Neural cell (in vitro differentiated cells): ENCODE measurements at regions not wholly inside any gene's neighbourhood (a gene's known extent, or its start where the extent isn't known, plus 50 kb on each side); places are given as distances from the start of the nearest gene placed in this dataset.

Experiments
- H2AFZ ChIP-seq: fragments of 200-600, 300-800 bp; sonication (generic), shearing (Covaris generic); 2 replicates; pipeline ENCODE4 v1.6.0; 2014; ENCODE audit warnings: low read depth, mild to moderate bottlenecking, antibody characterized with exemption, low read length, moderate library complexity
- H3F3A ChIP-seq: fragments of 200-600 bp; shearing (Covaris generic); 2 replicates; pipeline ENCODE4 v1.6.1; 2016; ENCODE audit warnings: mild to moderate bottlenecking, moderate library complexity, mixed read lengths, antibody characterized with exemption, low read length; ENCODE audit not compliant: insufficient read depth, poor library complexity, severe bottlenecking
- H3K27ac ChIP-seq: fragments of 200-600, 300-800 bp; sonication (generic), shearing (Covaris generic); 2 replicates; pipeline ENCODE4 v1.5.1; 2014; ENCODE audit warnings: mild to moderate bottlenecking, low read length, moderate library complexity
- H3K27me3 ChIP-seq: fragments of 300-800, 200-600 bp; sonication (generic), shearing (Covaris generic); 2 replicates; pipeline ENCODE4 v1.6.0; 2014; ENCODE audit warnings: mild to moderate bottlenecking, low read depth, low read length, moderate library complexity; ENCODE audit not compliant: insufficient read depth
- H3K36me3 ChIP-seq: fragments of 300-800, 200-600 bp; sonication (generic), shearing (Covaris generic); 2 replicates; pipeline ENCODE4 v1.5.1; 2014; ENCODE audit warnings: mild to moderate bottlenecking, antibody characterized with exemption, low read length, moderate library complexity; ENCODE audit not compliant: insufficient read depth
- H3K4me2 ChIP-seq: fragments of 300-800, 200-600 bp; sonication (generic), shearing (Covaris generic); 2 replicates; pipeline ENCODE4 v1.6.0; 2014; ENCODE audit warnings: mild to moderate bottlenecking, low read length
- H3K4me3 ChIP-seq: fragments of 300-800, 200-600 bp; sonication (generic), shearing (Covaris generic); 2 replicates; pipeline ENCODE4 v1.5.1; 2014; ENCODE audit warnings: mild to moderate bottlenecking, low read length, moderate library complexity
- H3K79me2 ChIP-seq: fragments of 200-600 bp; shearing (Covaris generic); replicated peaks from 2 replicates; pipeline ENCODE4 v1.6.0; 2014; ENCODE audit warnings: mild to moderate bottlenecking, low read length, moderate library complexity; ENCODE audit not compliant: insufficient read depth
- H3K9ac ChIP-seq: fragments of 300-800, 200-600 bp; sonication (generic), shearing (Covaris generic); 2 replicates; pipeline ENCODE4 v1.6.1; 2016; ENCODE audit warnings: mild to moderate bottlenecking, low read length, mixed read lengths
- H3K9me2 ChIP-seq: fragments of 200-600 bp; shearing (Covaris generic); 2 replicates; pipeline ENCODE4 v1.6.1; 2016; ENCODE audit warnings: mild to moderate bottlenecking, low read length, mixed read lengths; ENCODE audit not compliant: insufficient read depth
- H3K9me3 ChIP-seq: fragments of 200-600, 300-800 bp; sonication (generic), shearing (Covaris generic); 2 replicates; pipeline ENCODE4 v1.6.1; 2016; ENCODE audit warnings: mild to moderate bottlenecking, mixed run types, low read length, moderate library complexity, mixed read lengths
- H4K20me1 ChIP-seq: fragments of 200-600 bp; shearing (Covaris generic); 2 replicates; pipeline ENCODE4 v1.6.1; 2016; ENCODE audit warnings: mild to moderate bottlenecking, mixed run types; ENCODE audit not compliant: insufficient read depth
- EZH2 ChIP-seq: fragments of 200-600, 300-800 bp; shearing (Covaris generic), sonication (generic); IDR thresholded peaks from 2 replicates; pipeline ENCODE4 v1.6.1; 2014; ENCODE audit warnings: antibody characterized with exemption, low read length, borderline replicate concordance, mild to moderate bottlenecking; ENCODE audit not compliant: insufficient read depth, poor library complexity, severe bottlenecking
- MXI1 ChIP-seq: fragments of 450-650 bp; conservative IDR thresholded peaks from 2 replicates; pipeline ENCODE4 v1.6.1; 2014; ENCODE audit warnings: antibody characterized with exemption, mild to moderate bottlenecking; ENCODE audit not compliant: poor library complexity, severe bottlenecking
- POLR2AphosphoS5 ChIP-seq: IDR thresholded peaks from 2 replicates; pipeline ENCODE4 v1.6.1; 2012
- RAD21 ChIP-seq: fragments of 450-650 bp; conservative IDR thresholded peaks from 2 replicates; pipeline ENCODE4 v1.6.1; 2014; ENCODE audit warnings: antibody characterized with exemption, mild to moderate bottlenecking, moderate library complexity
- SMC3 ChIP-seq: fragments of 450-650 bp; conservative IDR thresholded peaks from 2 replicates; pipeline ENCODE4 v1.6.1; 2014; ENCODE audit warnings: antibody characterized with exemption, mild to moderate bottlenecking, moderate library complexity; ENCODE audit not compliant: poor library complexity
- TAF1 ChIP-seq: IDR thresholded peaks from 2 replicates; pipeline ENCODE4 v1.6.1; 2012; ENCODE audit warnings: low read depth
- TF ChIP-seq, protein P1 (sequence below): fragments of 450-650 bp; IDR thresholded peaks from 2 replicates; pipeline ENCODE4 v1.5.1; 2014; ENCODE audit warnings: antibody characterized with exemption, mild to moderate bottlenecking, moderate library complexity; ENCODE audit not compliant: poor library complexity, severe bottlenecking
- TF ChIP-seq, protein P2 (sequence below): IDR thresholded peaks from 2 replicates; pipeline ENCODE4 v1.6.1; 2012; ENCODE audit warnings: borderline replicate concordance

DNA sequence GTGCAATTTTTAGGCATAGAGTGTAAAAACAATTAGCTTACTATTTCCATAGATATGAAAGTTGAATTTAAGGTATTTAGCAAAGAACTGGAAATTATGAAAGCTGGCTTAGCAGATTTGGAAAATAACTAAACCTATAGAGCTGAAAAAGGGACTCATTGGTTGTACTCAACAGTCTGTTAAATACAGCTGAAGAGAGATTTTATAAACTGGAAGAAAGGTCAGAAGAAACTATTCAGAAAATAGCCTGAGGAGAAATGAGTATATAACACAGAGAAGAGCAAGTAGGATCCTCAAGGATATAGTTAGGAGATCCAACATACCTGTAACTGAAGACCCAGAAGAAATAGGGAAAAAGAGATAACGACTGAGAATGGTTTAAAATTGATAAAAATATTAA, 97.6 kb upstream of the SLIT3 start:
- TF ChIP-seq RAD21 (no peak), POLR2AphosphoS5 (no peak), EZH2 (no peak)
- Histone ChIP-seq H3F3A (no peaks in the 10 kb centered on the region), H3K79me2 (no peaks in the 10 kb centered on the region)

DNA sequence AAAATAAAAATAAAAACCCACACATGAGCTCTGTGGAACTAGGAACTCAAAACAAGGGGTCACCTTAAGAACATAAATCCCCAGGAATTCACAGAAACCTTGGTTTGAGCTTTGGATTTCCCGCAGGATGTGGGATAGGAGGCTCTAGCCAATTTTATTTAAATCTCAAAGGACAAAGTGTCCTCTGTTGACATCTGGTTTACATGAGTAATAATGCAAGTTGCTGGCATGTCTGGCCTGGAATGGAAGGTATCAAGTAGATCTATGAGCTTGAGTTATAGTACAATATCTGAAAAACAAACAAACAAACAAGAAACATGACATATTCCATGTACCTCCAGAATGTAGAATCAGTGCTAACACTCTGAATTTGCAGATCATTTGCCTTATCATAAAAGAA, 94.2 kb upstream of the SLIT3 start:
- H3K4me2 ChIP-seq = no peak overlapping the region
- H3K27me3 ChIP-seq = no peaks in the 10 kb centered on the region
- H3K4me3 ChIP-seq = no peak overlapping the region
- no peaks in the 10 kb centered on the region for H3K9me2 ChIP-seq
- no peaks in the 10 kb centered on the region for H3F3A ChIP-seq
- no peak overlapping the region for H3K9ac ChIP-seq
- no peak overlapping the region for H2AFZ ChIP-seq
- H3K36me3 ChIP-seq = no peaks in the 10 kb centered on the region
- no peak for TF ChIP-seq MXI1
- TF ChIP-seq, protein P1, sequence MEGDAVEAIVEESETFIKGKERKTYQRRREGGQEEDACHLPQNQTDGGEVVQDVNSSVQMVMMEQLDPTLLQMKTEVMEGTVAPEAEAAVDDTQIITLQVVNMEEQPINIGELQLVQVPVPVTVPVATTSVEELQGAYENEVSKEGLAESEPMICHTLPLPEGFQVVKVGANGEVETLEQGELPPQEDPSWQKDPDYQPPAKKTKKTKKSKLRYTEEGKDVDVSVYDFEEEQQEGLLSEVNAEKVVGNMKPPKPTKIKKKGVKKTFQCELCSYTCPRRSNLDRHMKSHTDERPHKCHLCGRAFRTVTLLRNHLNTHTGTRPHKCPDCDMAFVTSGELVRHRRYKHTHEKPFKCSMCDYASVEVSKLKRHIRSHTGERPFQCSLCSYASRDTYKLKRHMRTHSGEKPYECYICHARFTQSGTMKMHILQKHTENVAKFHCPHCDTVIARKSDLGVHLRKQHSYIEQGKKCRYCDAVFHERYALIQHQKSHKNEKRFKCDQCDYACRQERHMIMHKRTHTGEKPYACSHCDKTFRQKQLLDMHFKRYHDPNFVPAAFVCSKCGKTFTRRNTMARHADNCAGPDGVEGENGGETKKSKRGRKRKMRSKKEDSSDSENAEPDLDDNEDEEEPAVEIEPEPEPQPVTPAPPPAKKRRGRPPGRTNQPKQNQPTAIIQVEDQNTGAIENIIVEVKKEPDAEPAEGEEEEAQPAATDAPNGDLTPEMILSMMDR = no peak
- no peak for TF ChIP-seq RAD21
- no peak for TF ChIP-seq EZH2
- TF ChIP-seq SMC3 = no peak
- TF ChIP-seq TAF1 = no peak
- TF ChIP-seq, protein P2, sequence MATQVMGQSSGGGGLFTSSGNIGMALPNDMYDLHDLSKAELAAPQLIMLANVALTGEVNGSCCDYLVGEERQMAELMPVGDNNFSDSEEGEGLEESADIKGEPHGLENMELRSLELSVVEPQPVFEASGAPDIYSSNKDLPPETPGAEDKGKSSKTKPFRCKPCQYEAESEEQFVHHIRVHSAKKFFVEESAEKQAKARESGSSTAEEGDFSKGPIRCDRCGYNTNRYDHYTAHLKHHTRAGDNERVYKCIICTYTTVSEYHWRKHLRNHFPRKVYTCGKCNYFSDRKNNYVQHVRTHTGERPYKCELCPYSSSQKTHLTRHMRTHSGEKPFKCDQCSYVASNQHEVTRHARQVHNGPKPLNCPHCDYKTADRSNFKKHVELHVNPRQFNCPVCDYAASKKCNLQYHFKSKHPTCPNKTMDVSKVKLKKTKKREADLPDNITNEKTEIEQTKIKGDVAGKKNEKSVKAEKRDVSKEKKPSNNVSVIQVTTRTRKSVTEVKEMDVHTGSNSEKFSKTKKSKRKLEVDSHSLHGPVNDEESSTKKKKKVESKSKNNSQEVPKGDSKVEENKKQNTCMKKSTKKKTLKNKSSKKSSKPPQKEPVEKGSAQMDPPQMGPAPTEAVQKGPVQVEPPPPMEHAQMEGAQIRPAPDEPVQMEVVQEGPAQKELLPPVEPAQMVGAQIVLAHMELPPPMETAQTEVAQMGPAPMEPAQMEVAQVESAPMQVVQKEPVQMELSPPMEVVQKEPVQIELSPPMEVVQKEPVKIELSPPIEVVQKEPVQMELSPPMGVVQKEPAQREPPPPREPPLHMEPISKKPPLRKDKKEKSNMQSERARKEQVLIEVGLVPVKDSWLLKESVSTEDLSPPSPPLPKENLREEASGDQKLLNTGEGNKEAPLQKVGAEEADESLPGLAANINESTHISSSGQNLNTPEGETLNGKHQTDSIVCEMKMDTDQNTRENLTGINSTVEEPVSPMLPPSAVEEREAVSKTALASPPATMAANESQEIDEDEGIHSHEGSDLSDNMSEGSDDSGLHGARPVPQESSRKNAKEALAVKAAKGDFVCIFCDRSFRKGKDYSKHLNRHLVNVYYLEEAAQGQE = no peak
- no peak overlapping the region for H3K27ac ChIP-seq
- H3K79me2 ChIP-seq = no peaks in the 10 kb centered on the region
- no peaks in the 10 kb centered on the region for H3K9me3 ChIP-seq
- H4K20me1 ChIP-seq = no peaks in the 10 kb centered on the region

More for the DNA sequence above, 97.6 kb upstream of the SLIT3 start:
- Histone ChIP-seq H2AFZ (no peak overlapping the region), H3K27ac (no peak overlapping the region), H3K9ac (no peak overlapping the region), H3K9me2 (no peaks in the 10 kb centered on the region), H3K27me3 (no peaks in the 10 kb centered on the region), H3K4me3 (no peak overlapping the region), H3K4me2 (no peak overlapping the region), H3K9me3 (no peaks in the 10 kb centered on the region), H3K36me3 (no peaks in the 10 kb centered on the region), H4K20me1 (no peaks in the 10 kb centered on the region)

DNA sequence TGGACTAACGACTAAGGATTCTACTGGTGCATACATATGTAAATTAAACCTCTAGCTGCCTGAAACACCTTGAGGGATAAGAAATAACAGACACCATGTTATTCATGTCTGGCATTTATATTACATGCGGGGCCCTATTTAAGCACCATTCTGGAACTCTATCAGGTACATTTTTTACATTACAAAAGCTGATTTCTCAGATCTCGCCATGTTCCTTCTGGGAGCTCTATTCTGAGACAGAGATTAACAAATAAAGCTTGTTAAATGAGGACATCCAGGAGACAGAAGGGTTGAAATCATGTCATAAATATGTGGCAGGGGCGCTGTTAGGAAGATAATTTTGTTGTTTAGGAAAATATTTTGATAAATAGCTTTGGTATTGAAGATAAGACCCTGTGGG, 93.4 kb upstream of the SLIT3 start:
- H3K9me2 ChIP-seq = no peaks in the 10 kb centered on the region
- no peak overlapping the region for H3K27ac ChIP-seq
- no peak overlapping the region for H3K9ac ChIP-seq
- no peaks in the 10 kb centered on the region for H3K79me2 ChIP-seq
- no peaks in the 10 kb centered on the region for H4K20me1 ChIP-seq
- no peaks in the 10 kb centered on the region for H3K9me3 ChIP-seq
- no peaks in the 10 kb centered on the region for H3K27me3 ChIP-seq
- H3K36me3 ChIP-seq = no peaks in the 10 kb centered on the region
- no peak overlapping the region for H3K4me2 ChIP-seq
- no peak for TF ChIP-seq EZH2
- no peaks in the 10 kb centered on the region for H3F3A ChIP-seq
- no peak overlapping the region for H3K4me3 ChIP-seq
- H2AFZ ChIP-seq = no peak overlapping the region
